Coronary artery (tissue), 2 donors: ENCODE measurements at regions not wholly inside any gene's neighbourhood (a gene's known extent, or its start where the extent isn't known, plus 50 kb on each side); places are given as distances from the start of the nearest gene placed in this dataset.

Source experiments
- DNase-seq: peaks from one replicate; pipeline ENCODE4 v3.0.0-alpha.2; 2017; ENCODE audit warnings: low spot score
- H3K27ac ChIP-seq, 2 donors: fragments of 200-600 bp; sonication (generic); one replicate each; pipeline ENCODE4 v1.5.1; 2016 to 2019
- H3K4me3 ChIP-seq: fragments of 200-600 bp; sonication (generic); 2 replicates; pipeline ENCODE4 v1.5.1; 2016; ENCODE audit warnings: mild to moderate bottlenecking, moderate library complexity
- CTCF ChIP-seq: fragments of 200-600 bp; sonication (generic); IDR thresholded peaks from one replicate; pipeline ENCODE4 v1.5.1; 2019; ENCODE audit warnings: antibody characterized with exemption

- Histone ChIP-seq H3K4me3 (no peak overlapping the region), H3K27ac (no peak overlapping the region)
- DNase-seq = no peak
- TF ChIP-seq CTCF = no peak
These were observed 112.9 kb upstream of the RGMA start for GRCh38 chr15:93201940-93202339.

- Histone ChIP-seq H3K27ac (no peak overlapping the region), H3K4me3 (no peak overlapping the region)
- no peak for DNase-seq
- no peak for TF ChIP-seq CTCF
These were observed 111.8 kb upstream of the RGMA start for GRCh38 chr15:93200837-93201226.

GRCh38 chr15:93200081-93200836 is 111.2 kb upstream of the RGMA start:
- DNase-seq = no peak
- H3K4me3 ChIP-seq = no peak overlapping the region
- no peak overlapping the region for H3K27ac ChIP-seq
- no peak for TF ChIP-seq CTCF

- DNase-seq = no peak
- TF ChIP-seq CTCF = no peak
- Histone ChIP-seq H3K27ac (no peak overlapping the region), H3K4me3 (no peak overlapping the region)
These were observed 107.2 kb upstream of the RGMA start for GRCh38 chr15:93196135-93196670.

- no peak overlapping the region for H3K4me3 ChIP-seq
- DNase-seq = no peak
- no peak for TF ChIP-seq CTCF
- H3K27ac ChIP-seq = no peak overlapping the region
These were observed 106.1 kb upstream of the RGMA start for GRCh38 chr15:93195109-93195508.

GRCh38 chr15:93190238-93190637 is 101.2 kb upstream of the RGMA start:
- Histone ChIP-seq H3K27ac (no peak overlapping the region), H3K4me3 (no peak overlapping the region)
- no peak for DNase-seq
- TF ChIP-seq CTCF = no peak

GRCh38 chr15:93189561-93189960 is 100.5 kb upstream of the RGMA start:
- DNase-seq = no peak
- no peak for TF ChIP-seq CTCF
- Histone ChIP-seq H3K27ac (no peak overlapping the region), H3K4me3 (no peak overlapping the region)
